PC-9 (cell line): ENCODE measurements at regions not wholly inside any gene's neighbourhood (a gene's known extent, or its start where the extent isn't known, plus 50 kb on each side); places are given as distances from the start of the nearest gene placed in this dataset.

Source experiments
- BruUV-seq: library from RNA; stranded (reverse); fragments of 400-500 nt; replicated peaks from 2 replicates; lab custom pipeline; 2021; lab: Mats Ljungman, UMichigan
- CTCF ChIA-PET: fragments of 300-600 bp; sonication (Branson Sonifier 250); formaldehyde crosslinking; loops from one replicate; lab custom pipeline; 2022; ENCODE audit warnings: antibody characterized with exemption; lab: Charles Lee
- POLR2A ChIA-PET: fragments of 300-600 bp; sonication (Branson Sonifier 250); formaldehyde crosslinking; loops from one replicate; lab custom pipeline; 2022; ENCODE audit warnings: antibody characterized with exemption; ENCODE audit not compliant: unreplicated experiment; lab: Charles Lee
- DNase-seq, 2 experiments: peaks; one replicate each; pipeline versions ENCODE4 v3.0.0 to v3.0.0-alpha.2; 2015 to 2022; ENCODE audit warnings: mixed read lengths in 1 of 2
- H2AFZ ChIP-seq: fragments of 200-600 bp; sonication (generic); 2 replicates; pipeline ENCODE4 v1.8.1; 2017; ENCODE audit warnings: antibody characterized with exemption
- H3F3A ChIP-seq: fragments of 200-600 bp; sonication (generic); 2 replicates; pipeline ENCODE4 v1.8.1; 2017; ENCODE audit warnings: antibody characterized with exemption, mild to moderate bottlenecking, low read depth; ENCODE audit not compliant: insufficient read depth
- H3K27ac ChIP-seq: fragments of 200-600 bp; sonication (generic); 2 replicates; pipeline ENCODE4 v1.6.1; 2016; ENCODE audit warnings: mixed run types
- H3K27me3 ChIP-seq: fragments of 200-600 bp; sonication (generic); 2 replicates; pipeline ENCODE4 v1.6.1; 2016; ENCODE audit warnings: low read depth, mixed run types; ENCODE audit not compliant: insufficient read depth
- H3K36me3 ChIP-seq: fragments of 200-600 bp; sonication (generic); 2 replicates; pipeline ENCODE4 v1.6.1; 2016; ENCODE audit warnings: low read depth, mixed run types
- H3K4me1 ChIP-seq: fragments of 200-600 bp; sonication (generic); replicated peaks from 2 replicates; pipeline ENCODE4 v1.6.1; 2016; ENCODE audit warnings: mixed run types; ENCODE audit not compliant: insufficient read depth
- H3K4me2 ChIP-seq: fragments of 200-600 bp; sonication (generic); 2 replicates; pipeline ENCODE4 v1.6.1; 2017; ENCODE audit warnings: mixed run types
- H3K4me3 ChIP-seq: fragments of 200-600 bp; sonication (generic); 2 replicates; pipeline ENCODE4 v1.6.1; 2016; ENCODE audit warnings: mixed run types
- H3K79me2 ChIP-seq: fragments of 200-600 bp; sonication (generic); 2 replicates; pipeline ENCODE4 v1.6.1; 2017; ENCODE audit warnings: low read depth, mixed run types
- H3K9me2 ChIP-seq: fragments of 200-600 bp; sonication (generic); 2 replicates; pipeline ENCODE4 v1.8.1; 2017; ENCODE audit warnings: mild to moderate bottlenecking; ENCODE audit not compliant: insufficient read depth
- H3K9me3 ChIP-seq: fragments of 200-600 bp; sonication (generic); 2 replicates; pipeline ENCODE4 v1.8.1; 2016; ENCODE audit warnings: low read depth; ENCODE audit not compliant: insufficient read depth
- H4K20me1 ChIP-seq: fragments of 200-600 bp; sonication (generic); 2 replicates; pipeline ENCODE4 v1.8.1; 2017; ENCODE audit not compliant: insufficient read depth
- CTCF ChIP-seq: fragments of 200-600 bp; sonication (generic); conservative IDR thresholded peaks from 2 replicates; pipeline ENCODE4 v1.6.1; 2017; ENCODE audit warnings: mixed run types, antibody characterized with exemption, mild to moderate bottlenecking, moderate library complexity
- EZH2 ChIP-seq: fragments of 200-600 bp; sonication (generic); IDR thresholded peaks from 2 replicates; pipeline ENCODE4 v1.8.0; 2017; ENCODE audit warnings: antibody characterized with exemption, low read depth
- intact Hi-C: fragments of 100-400 bp; cut with micrococcal nuclease; formaldehyde crosslinking; loops from one replicate; pipeline ENCODE4 v1.10.0; 2022; ENCODE audit not compliant: unreplicated experiment

DNA sequence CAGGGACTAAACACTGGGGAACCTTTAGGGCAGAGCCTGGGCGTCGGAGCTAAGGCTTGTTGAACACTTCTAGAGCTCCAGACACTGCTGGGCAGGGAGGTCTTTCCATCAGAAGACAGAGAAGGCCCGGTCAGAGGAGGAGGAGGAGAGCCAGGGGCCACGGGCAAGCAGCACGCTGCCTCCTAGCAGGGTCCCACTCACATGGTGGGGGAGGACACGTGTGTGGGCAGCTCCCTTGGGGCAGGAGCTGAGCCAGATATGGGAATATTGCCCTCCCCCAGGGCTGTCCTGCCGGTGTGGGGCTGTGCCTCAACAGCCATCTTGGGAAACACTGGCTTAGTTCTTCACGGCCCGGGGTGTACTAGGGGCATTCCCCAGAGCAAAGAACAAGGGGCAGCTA, 89.6 kb upstream of the TLE3 start:
- Histone ChIP-seq H3K4me2 (no peak overlapping the region), H3K36me3 (no peaks in the 10 kb centered on the region), H4K20me1 (no peaks in the 10 kb centered on the region), H3K9me2 (no peaks in the 10 kb centered on the region), H3K27me3 (no peaks in the 10 kb centered on the region), H3K4me3 (no peak overlapping the region), H3K4me1 (no peaks in the 10 kb centered on the region), H2AFZ (no peak overlapping the region), H3K27ac (no peak overlapping the region), H3K79me2 (no peaks in the 10 kb centered on the region), H3F3A (no peaks in the 10 kb centered on the region), H3K9me3 (no peaks in the 10 kb centered on the region)
- BruUV-seq: no TSS peak
- no peak for DNase-seq
- ChIA-PET POLR2A (no interaction called here), CTCF (no interaction called here)
- TF ChIP-seq CTCF (no peak), EZH2 (no peak)
- intact Hi-C loops: no loop called here

- no peak for DNase-seq
- H4K20me1 ChIP-seq: no peaks in the 10 kb centered on the region
- TF ChIP-seq EZH2: no peak
- TF ChIP-seq CTCF: no peak
- no peaks in the 10 kb centered on the region for H3K4me1 ChIP-seq
- BruUV-seq: no TSS peak
- no peak overlapping the region for H2AFZ ChIP-seq
- ChIA-PET CTCF (no interaction called here), POLR2A (no interaction called here)
- H3K4me3 ChIP-seq: no peak overlapping the region
- H3K4me2 ChIP-seq: no peak overlapping the region
- H3K79me2 ChIP-seq: no peaks in the 10 kb centered on the region
- intact Hi-C loops: no loop called here
- H3K27me3 ChIP-seq: no peaks in the 10 kb centered on the region
- H3K27ac ChIP-seq: no peak overlapping the region
- no peaks in the 10 kb centered on the region for H3K9me2 ChIP-seq
- H3K9me3 ChIP-seq: no peaks in the 10 kb centered on the region
- no peaks in the 10 kb centered on the region for H3F3A ChIP-seq
- no peaks in the 10 kb centered on the region for H3K36me3 ChIP-seq
These were observed 88.4 kb upstream of the TLE3 start for GRCh38 chr15:70186152-70186551.

DNA sequence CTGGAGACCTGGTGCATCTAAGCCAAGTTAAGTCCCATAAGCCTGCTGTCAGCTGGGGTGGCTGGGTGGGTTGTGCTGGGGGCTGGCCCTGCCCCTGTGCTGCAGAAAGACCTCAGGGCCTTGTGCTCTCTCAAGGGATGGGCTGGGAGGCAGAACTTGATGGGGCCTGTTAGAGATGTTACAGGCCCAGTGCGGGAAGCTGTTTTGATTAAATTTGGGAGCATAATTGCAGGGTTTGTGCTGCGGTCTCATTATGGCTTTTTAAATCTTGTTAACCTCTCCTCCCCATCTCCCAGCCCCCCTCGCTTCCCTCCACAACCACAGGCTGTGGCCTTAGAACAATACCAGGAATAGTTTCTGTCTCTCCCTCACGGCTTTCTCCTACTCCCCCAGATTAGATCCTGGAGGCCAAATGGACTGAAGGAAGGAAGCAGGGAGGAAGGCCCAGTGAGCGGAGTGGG, 87.6 kb upstream of the TLE3 start:
- Histone ChIP-seq H3K36me3 (no peaks in the 10 kb centered on the region), H4K20me1 (no peaks in the 10 kb centered on the region), H3K9me2 (no peaks in the 10 kb centered on the region), H3K27ac (no peak overlapping the region), H3K4me3 (no peak overlapping the region), H3F3A (no peaks in the 10 kb centered on the region), H3K27me3 (no peaks in the 10 kb centered on the region), H3K4me2 (no peak overlapping the region), H3K79me2 (no peaks in the 10 kb centered on the region), H2AFZ (no peak overlapping the region), H3K9me3 (no peaks in the 10 kb centered on the region), H3K4me1 (no peaks in the 10 kb centered on the region)
- no peak for DNase-seq
- no peak for TF ChIP-seq EZH2
- TF ChIP-seq CTCF: no peak
- ChIA-PET CTCF (no interaction called here), POLR2A (no interaction called here)
- BruUV-seq: no TSS peak
- intact Hi-C loops: no loop called here
